ENCODE measurements at regions not wholly inside any gene's neighbourhood (a gene's known extent, or its start where the extent isn't known, plus 50 kb on each side); places are given as distances from the start of the nearest gene placed in this dataset.
"Not testable (repeated sequence)": the region's sequence is repeated elsewhere in the genome, so short reads cannot be mapped to it uniquely, and the experiment has no call there.

DNA sequence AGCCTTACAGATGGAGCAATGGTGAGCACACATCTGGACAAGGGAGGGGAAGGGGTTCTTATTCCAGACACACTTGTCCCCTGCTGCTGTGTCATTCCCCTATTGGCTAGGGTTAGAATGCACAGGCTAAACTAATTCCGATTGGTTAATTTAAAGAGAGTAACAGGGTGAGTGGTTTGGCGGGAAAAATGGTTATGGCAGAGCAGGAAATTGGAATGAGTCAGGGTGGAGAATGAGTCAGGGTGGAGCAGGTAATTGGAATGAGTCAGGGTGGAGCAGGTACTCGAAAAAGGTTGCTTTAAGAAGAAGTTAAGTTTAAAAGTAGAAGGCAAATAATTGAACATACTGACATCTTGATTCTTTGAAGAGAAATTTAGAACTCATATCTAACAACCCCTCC lies 112.5 kb downstream of the VSIG4 start:
- not testable (repeated sequence) for TF ChIP-seq AGO1 (IDR thresholded peaks at IDR 0.05; ENCODE audit: low read depth, low read length, poor library complexity, severe bottlenecking); SP1 (IDR thresholded peaks at IDR 0.05); SP1 (CRISPR knock-in tag; IDR thresholded peaks at IDR 0.05); ZNF550 (CRISPR knock-in tag; IDR thresholded peaks at IDR 0.05; ENCODE audit: borderline replicate concordance); FOXJ3 (CRISPR knock-in tag; IDR thresholded peaks at IDR 0.05; ENCODE audit: borderline replicate concordance); POLR2AphosphoS5 (IDR thresholded peaks at IDR 0.05; ENCODE audit: low read depth, low read length); EZH2 (conservative IDR thresholded peaks at IDR 0.05; ENCODE audit: low read depth, low read length); ZBTB21 (CRISPR knock-in tag; IDR thresholded peaks at IDR 0.05); ZNF816 (CRISPR knock-in tag; IDR thresholded peaks at IDR 0.05; ENCODE audit: borderline replicate concordance)
- TF ChIP-seq, protein P1, sequence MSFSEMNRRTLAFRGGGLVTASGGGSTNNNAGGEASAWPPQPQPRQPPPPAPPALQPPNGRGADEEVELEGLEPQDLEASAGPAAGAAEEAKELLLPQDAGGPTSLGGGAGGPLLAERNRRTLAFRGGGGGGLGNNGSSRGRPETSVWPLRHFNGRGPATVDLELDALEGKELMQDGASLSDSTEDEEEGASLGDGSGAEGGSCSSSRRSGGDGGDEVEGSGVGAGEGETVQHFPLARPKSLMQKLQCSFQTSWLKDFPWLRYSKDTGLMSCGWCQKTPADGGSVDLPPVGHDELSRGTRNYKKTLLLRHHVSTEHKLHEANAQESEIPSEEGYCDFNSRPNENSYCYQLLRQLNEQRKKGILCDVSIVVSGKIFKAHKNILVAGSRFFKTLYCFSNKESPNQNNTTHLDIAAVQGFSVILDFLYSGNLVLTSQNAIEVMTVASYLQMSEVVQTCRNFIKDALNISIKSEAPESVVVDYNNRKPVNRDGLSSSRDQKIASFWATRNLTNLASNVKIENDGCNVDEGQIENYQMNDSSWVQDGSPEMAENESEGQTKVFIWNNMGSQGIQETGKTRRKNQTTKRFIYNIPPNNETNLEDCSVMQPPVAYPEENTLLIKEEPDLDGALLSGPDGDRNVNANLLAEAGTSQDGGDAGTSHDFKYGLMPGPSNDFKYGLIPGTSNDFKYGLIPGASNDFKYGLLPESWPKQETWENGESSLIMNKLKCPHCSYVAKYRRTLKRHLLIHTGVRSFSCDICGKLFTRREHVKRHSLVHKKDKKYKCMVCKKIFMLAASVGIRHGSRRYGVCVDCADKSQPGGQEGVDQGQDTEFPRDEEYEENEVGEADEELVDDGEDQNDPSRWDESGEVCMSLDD (CRISPR knock-in tag; IDR thresholded peaks at IDR 0.05; ENCODE audit: borderline replicate concordance) = not testable (repeated sequence)
- TF ChIP-seq, protein P2, sequence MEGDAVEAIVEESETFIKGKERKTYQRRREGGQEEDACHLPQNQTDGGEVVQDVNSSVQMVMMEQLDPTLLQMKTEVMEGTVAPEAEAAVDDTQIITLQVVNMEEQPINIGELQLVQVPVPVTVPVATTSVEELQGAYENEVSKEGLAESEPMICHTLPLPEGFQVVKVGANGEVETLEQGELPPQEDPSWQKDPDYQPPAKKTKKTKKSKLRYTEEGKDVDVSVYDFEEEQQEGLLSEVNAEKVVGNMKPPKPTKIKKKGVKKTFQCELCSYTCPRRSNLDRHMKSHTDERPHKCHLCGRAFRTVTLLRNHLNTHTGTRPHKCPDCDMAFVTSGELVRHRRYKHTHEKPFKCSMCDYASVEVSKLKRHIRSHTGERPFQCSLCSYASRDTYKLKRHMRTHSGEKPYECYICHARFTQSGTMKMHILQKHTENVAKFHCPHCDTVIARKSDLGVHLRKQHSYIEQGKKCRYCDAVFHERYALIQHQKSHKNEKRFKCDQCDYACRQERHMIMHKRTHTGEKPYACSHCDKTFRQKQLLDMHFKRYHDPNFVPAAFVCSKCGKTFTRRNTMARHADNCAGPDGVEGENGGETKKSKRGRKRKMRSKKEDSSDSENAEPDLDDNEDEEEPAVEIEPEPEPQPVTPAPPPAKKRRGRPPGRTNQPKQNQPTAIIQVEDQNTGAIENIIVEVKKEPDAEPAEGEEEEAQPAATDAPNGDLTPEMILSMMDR (CRISPR knock-in tag; IDR thresholded peaks at IDR 0.05) = not testable (repeated sequence)

Data from HepG2 (cell line).